CD14-positive monocyte (primary cell): ENCODE measurements at regions not wholly inside any gene's neighbourhood (a gene's known extent, or its start where the extent isn't known, plus 50 kb on each side); places are given as distances from the start of the nearest gene placed in this dataset.

Experiments
- DNase-seq, 3 donors: peaks; one replicate each; pipeline ENCODE4 v3.0.0-alpha.2; 2011 to 2022
- H2AFZ ChIP-seq: 2 replicates; pipeline ENCODE4 v1.6.0; 2012; ENCODE audit warnings: mild to moderate bottlenecking, low read depth, low read length, inconsistent platforms; ENCODE audit not compliant: insufficient read depth, poor library complexity, severe bottlenecking
- H3K27ac ChIP-seq, 2 donors: 1 replicate in 1 of 2; 2 replicates in 1 of 2; pipeline ENCODE4 v1.5.1; 2012 to 2013; ENCODE audit warnings: low read length in 2 of 2, control low read depth in 1 of 2, inconsistent platforms in 1 of 2, low read depth in 1 of 2, mild to moderate bottlenecking in 1 of 2
- H3K27me3 ChIP-seq, 2 donors: one replicate each; pipeline versions ENCODE4 v1.6.0 to v1.6.1; 2011 to 2013; ENCODE audit warnings: low read length in 2 of 2; ENCODE audit not compliant: control insufficient read depth in 2 of 2, insufficient read depth in 2 of 2
- H3K36me3 ChIP-seq, 2 donors: replicated peaks in 1 of 2; 1 replicate in 1 of 2; 2 replicates in 1 of 2; pipeline versions ENCODE4 v1.5.1 to v1.6.1; 2012 to 2013; ENCODE audit warnings: low read length in 2 of 2, control low read depth in 1 of 2, inconsistent platforms in 1 of 2, mild to moderate bottlenecking in 1 of 2; ENCODE audit not compliant: insufficient read depth in 2 of 2, control insufficient read depth in 1 of 2
- H3K4me1 ChIP-seq, 2 donors: 1 replicate in 1 of 2; 2 replicates in 1 of 2; pipeline versions ENCODE4 v1.5.1 to v1.6.1; 2012 to 2013; ENCODE audit warnings: low read length in 2 of 2, control low read depth in 1 of 2, inconsistent platforms in 1 of 2, mild to moderate bottlenecking in 1 of 2, moderate library complexity in 1 of 2; ENCODE audit not compliant: insufficient read depth in 2 of 2, control insufficient read depth in 1 of 2
- H3K4me2 ChIP-seq: replicated peaks from 2 replicates; pipeline ENCODE3; 2012; ENCODE audit warnings: low read length, moderate library complexity, mild to moderate bottlenecking; ENCODE audit not compliant: poor library complexity, severe bottlenecking; ENCODE audit errors: extremely low read depth
- H3K4me3 ChIP-seq, 3 experiments: fragments of 200-600 bp in 1 of 3; sonication (generic) in 1 of 3; replicated peaks in 1 of 3; 1 replicate in 2 of 3; 2 replicates in 1 of 3; pipeline ENCODE4 v1.5.1; 2011 to 2013; ENCODE audit warnings: low read length in 3 of 3, mild to moderate bottlenecking in 3 of 3, control low read depth in 2 of 3, low read depth in 2 of 3, inconsistent platforms in 1 of 3, moderate library complexity in 1 of 3
- H3K79me2 ChIP-seq: 2 replicates; pipeline ENCODE4 v1.6.0; 2012; ENCODE audit warnings: mild to moderate bottlenecking, control low read depth, inconsistent platforms, low read length, moderate library complexity; ENCODE audit not compliant: insufficient read depth
- H3K9ac ChIP-seq: 2 replicates; pipeline ENCODE4 v1.6.0; 2017; ENCODE audit warnings: low read length, mild to moderate bottlenecking; ENCODE audit not compliant: insufficient read depth, poor library complexity, severe bottlenecking
- H3K9me3 ChIP-seq, 2 donors: replicated peaks in 1 of 2; 1 replicate in 1 of 2; 2 replicates in 1 of 2; pipeline versions ENCODE4 v1.5.1 to v1.6.1; 2012 to 2013; ENCODE audit warnings: low read length in 2 of 2, control low read depth in 1 of 2; ENCODE audit not compliant: control insufficient read depth in 1 of 2, insufficient read depth in 1 of 2
- H4K20me1 ChIP-seq: 2 replicates; pipeline ENCODE4 v1.6.0; 2012; ENCODE audit warnings: mild to moderate bottlenecking, low read length, control low read depth, moderate library complexity; ENCODE audit not compliant: insufficient read depth
- H3K27ac Mint-ChIP-seq, 7 donors: one replicate each; pipeline ENCODE4 v1.8.0; 2020; ENCODE audit warnings: mild to moderate bottlenecking in 7 of 7, mixed read lengths in 7 of 7, moderate library complexity in 6 of 7, inconsistent platforms in 2 of 7
- H3K27me3 Mint-ChIP-seq, 3 donors: one replicate each; pipeline ENCODE4 v1.8.0; 2021 to 2022; ENCODE audit warnings: low read depth in 3 of 3, mild to moderate bottlenecking in 3 of 3, mixed read lengths in 3 of 3, moderate library complexity in 3 of 3, inconsistent platforms in 1 of 3
- H3K36me3 Mint-ChIP-seq, 2 donors: one replicate each; pipeline ENCODE4 v1.8.0; 2020; ENCODE audit warnings: mixed read lengths in 2 of 2, inconsistent platforms in 1 of 2, mild to moderate bottlenecking in 1 of 2
- H3K4me1 Mint-ChIP-seq: one replicate; pipeline ENCODE4 v1.8.0; 2020; ENCODE audit warnings: mild to moderate bottlenecking, mixed read lengths
- H3K4me3 Mint-ChIP-seq, 2 donors: one replicate each; pipeline ENCODE4 v1.8.0; 2020; ENCODE audit warnings: mild to moderate bottlenecking in 2 of 2, mixed read lengths in 2 of 2, moderate library complexity in 1 of 2
- H3K9me3 Mint-ChIP-seq, 7 donors: one replicate each; pipeline ENCODE4 v1.8.0; 2020 to 2022; ENCODE audit warnings: mixed read lengths in 7 of 7, mild to moderate bottlenecking in 6 of 7, moderate library complexity in 6 of 7, inconsistent platforms in 2 of 7
- CTCF ChIP-seq: fragments of 200-600 bp; IDR thresholded peaks from one replicate; pipeline ENCODE4 v1.8.0; 2022; ENCODE audit warnings: antibody characterized with exemption, mild to moderate bottlenecking
- WGBS: methylation state at CpG from one replicate; pipeline ENCODE4 v1.1.5; 2013; ENCODE audit warnings: missing lambda C conversion rate; ENCODE audit not compliant: insufficient coverage; 5-methylcytosine and 5-hydroxymethylcytosine counted together
- intact Hi-C, 2 donors: fragments of 100-400 bp; cut with micrococcal nuclease; formaldehyde crosslinking; loops; one replicate each; pipeline versions ENCODE4 v1.15.0 to v1.15.1; 2023

- peaks cover 0 to 2% (median 1%) of the 10 kb centered on the region in 3 donors for H3K27me3 Mint-ChIP-seq
- H3K27ac Mint-ChIP-seq = no peak overlapping the region
- Histone ChIP-seq H3K79me2 (no peaks in the 10 kb centered on the region), H3K27me3 (no peaks in the 10 kb centered on the region), H3K4me3 (no peak overlapping the region), H2AFZ (no peak overlapping the region), H3K27ac (no peak overlapping the region), H3K4me1 (peaks cover 12 to 13% of the 10 kb centered on the region in 2 donors), H3K4me2 (no peak overlapping the region), H3K9me3 (no peaks in the 10 kb centered on the region), H4K20me1 (no peaks in the 10 kb centered on the region), H3K36me3 (no peaks in the 10 kb centered on the region), H3K9ac (no peak overlapping the region)
- H3K9me3 Mint-ChIP-seq = peaks cover 0 to 3% (median 0%) of the 10 kb centered on the region in 7 donors
- WGBS = 94% methylated on average over 3 of the region's 3 CpGs
- no peak for DNase-seq
- no peak for TF ChIP-seq CTCF
- intact Hi-C loops = no loop called here
- H3K4me3 Mint-ChIP-seq = no peak overlapping the region
- no peaks in the 10 kb centered on the region for H3K36me3 Mint-ChIP-seq
- H3K4me1 Mint-ChIP-seq = peaks cover 12% of the 10 kb centered on the region
Measured at GRCh38 chr2:12817870-12818269, 101.1 kb downstream of the TRIB2 start.

- no peak for DNase-seq
- intact Hi-C loops = no loop called here
- no peaks in the 10 kb centered on the region for H4K20me1 ChIP-seq
- H3K27ac ChIP-seq = no peak overlapping the region
- 86% methylated on average over 3 of the region's 11 CpGs for WGBS
- H3K27me3 Mint-ChIP-seq = peaks cover 2 to 6% (median 3%) of the 10 kb centered on the region in 3 donors
- no peak overlapping the region for H3K9ac ChIP-seq
- no peak for TF ChIP-seq CTCF
- H3K4me3 ChIP-seq = peak overlapping the region in 1 of 3 experiments; percentile 9
- H3K4me3 Mint-ChIP-seq = no peak overlapping the region
- H3K9me3 Mint-ChIP-seq = peaks cover 0 to 3% (median 0%) of the 10 kb centered on the region in 7 donors
- H3K36me3 ChIP-seq = no peaks in the 10 kb centered on the region
- peaks cover 12% of the 10 kb centered on the region for H3K4me1 Mint-ChIP-seq
- H2AFZ ChIP-seq = no peak overlapping the region
- no peaks in the 10 kb centered on the region for H3K36me3 Mint-ChIP-seq
- H3K9me3 ChIP-seq = no peaks in the 10 kb centered on the region
- no peaks in the 10 kb centered on the region for H3K27me3 ChIP-seq
- H3K27ac Mint-ChIP-seq = no peak overlapping the region
- peaks cover 12 to 13% of the 10 kb centered on the region in 2 donors for H3K4me1 ChIP-seq
- no peaks in the 10 kb centered on the region for H3K79me2 ChIP-seq
- H3K4me2 ChIP-seq = no peak overlapping the region
Measured at GRCh38 chr2:12818416-12819102, 101.8 kb downstream of the TRIB2 start.
